IMR-90 (cell line): ENCODE measurements at regions not wholly inside any gene's neighbourhood (a gene's known extent, or its start where the extent isn't known, plus 50 kb on each side); places are given as distances from the start of the nearest gene placed in this dataset.
A peak's percentile ranks its signal among the peaks of the same experiment; 100 is the strongest.

Source experiments
- ATAC-seq: fragments of 200-7000 bp; cut with Tn5 transposase; 2 replicates; pipeline ENCODE4 v1.9.1; 2020; ENCODE audit warnings: low read depth, mild to moderate bottlenecking, moderate library complexity
- BruUV-seq: library from RNA; stranded (reverse); fragments of 400-500 nt; replicated peaks from 2 replicates; lab custom pipeline; 2021; lab: Mats Ljungman, UMichigan
- CTCF ChIA-PET: fragments of 300-600 bp; formaldehyde crosslinking; extraction: SDS; loops from one replicate; lab custom pipeline; 2021; ENCODE audit warnings: antibody characterized with exemption; lab: Yijun Ruan, JAX
- POLR2A ChIA-PET: fragments of 300-600 bp; sonication (Branson Sonifier 250); formaldehyde crosslinking; loops from one replicate; lab custom pipeline; 2022; ENCODE audit warnings: antibody characterized with exemption; ENCODE audit not compliant: unreplicated experiment; lab: Charles Lee
- DNase-seq: peaks from one replicate; pipeline ENCODE4 v3.0.0; 2013
- H2AFZ ChIP-seq: replicated peaks from 2 replicates; pipeline ENCODE3; 2013; ENCODE audit warnings: low read length, mild to moderate bottlenecking; ENCODE audit not compliant: poor library complexity
- H2AK5ac ChIP-seq: 2 replicates; pipeline ENCODE4 v1.6.1; 2013; ENCODE audit warnings: low read depth, low read length, inconsistent platforms
- H2AK9ac ChIP-seq: replicated peaks from 2 replicates; pipeline ENCODE3; 2013; ENCODE audit warnings: mild to moderate bottlenecking, low read depth, low read length, moderate library complexity; ENCODE audit not compliant: poor library complexity
- H2BK120ac ChIP-seq: 2 replicates; pipeline ENCODE4 v1.6.1; 2013; ENCODE audit warnings: low read depth, low read length, inconsistent platforms
- H2BK15ac ChIP-seq: 3 replicates; pipeline ENCODE4 v1.6.1; 2013; ENCODE audit warnings: low read depth, low read length, inconsistent platforms
- H2BK20ac ChIP-seq: 2 replicates; pipeline ENCODE4 v1.6.1; 2013; ENCODE audit warnings: low read depth, mild to moderate bottlenecking, inconsistent platforms, low read length, moderate library complexity
- H2BK5ac ChIP-seq: 2 replicates; pipeline ENCODE4 v1.6.1; 2013; ENCODE audit warnings: mild to moderate bottlenecking, low read depth, low read length, inconsistent platforms; ENCODE audit not compliant: poor library complexity, severe bottlenecking
- H3K14ac ChIP-seq: replicated peaks from 2 replicates; pipeline ENCODE4 v1.6.1; 2013; ENCODE audit warnings: low read depth, low read length, inconsistent platforms
- H3K18ac ChIP-seq: 2 replicates; pipeline ENCODE4 v1.6.1; 2013; ENCODE audit warnings: low read depth, low read length, control low read depth
- H3K23ac ChIP-seq: 2 replicates; pipeline ENCODE4 v1.6.1; 2013; ENCODE audit warnings: low read depth, low read length, inconsistent platforms
- H3K27ac ChIP-seq: 2 replicates; pipeline ENCODE4 v1.5.1; 2013; ENCODE audit warnings: mild to moderate bottlenecking, control low read depth, low read length; ENCODE audit not compliant: insufficient read depth
- H3K27me3 ChIP-seq: 2 replicates; pipeline ENCODE4 v1.6.1; 2013; ENCODE audit warnings: low read length; ENCODE audit not compliant: control insufficient read depth, insufficient read depth
- H3K36me3 ChIP-seq: 2 replicates; pipeline ENCODE4 v1.6.1; 2013; ENCODE audit warnings: low read length, mixed read lengths; ENCODE audit not compliant: control insufficient read depth, insufficient read depth
- H3K4ac ChIP-seq: 2 replicates; pipeline ENCODE4 v1.6.1; 2013; ENCODE audit warnings: low read depth, low read length, inconsistent platforms
- H3K4me1 ChIP-seq: 2 replicates; pipeline ENCODE4 v1.6.1; 2013; ENCODE audit warnings: low read length, mixed read lengths; ENCODE audit not compliant: control insufficient read depth, insufficient read depth
- H3K4me2 ChIP-seq: 2 replicates; pipeline ENCODE4 v1.6.1; 2013; ENCODE audit warnings: low read depth, mild to moderate bottlenecking, control low read depth, low read length, moderate library complexity
- H3K4me3 ChIP-seq: 2 replicates; pipeline ENCODE4 v1.5.1; 2013; ENCODE audit warnings: low read depth, mild to moderate bottlenecking, control low read depth, low read length, moderate library complexity; ENCODE audit not compliant: insufficient read depth
- H3K56ac ChIP-seq: 2 replicates; pipeline ENCODE4 v1.6.1; 2013; ENCODE audit warnings: low read length, inconsistent platforms; ENCODE audit not compliant: insufficient read depth; ENCODE audit errors: extremely low read depth
- H3K79me1 ChIP-seq, 2 experiments: 2 replicates each; pipeline ENCODE4 v1.6.1; 2013; ENCODE audit warnings: low read length in 2 of 2, inconsistent platforms in 1 of 2, low read depth in 1 of 2
- H3K9ac ChIP-seq: 2 replicates; pipeline ENCODE4 v1.6.1; 2013; ENCODE audit warnings: low read depth, low read length, control low read depth
- H3K9me1 ChIP-seq: 2 replicates; pipeline ENCODE4 v1.6.1; 2013; ENCODE audit warnings: low read length, inconsistent platforms; ENCODE audit not compliant: insufficient read depth
- H3K9me3 ChIP-seq: 2 replicates; pipeline ENCODE4 v1.6.1; 2013; ENCODE audit warnings: low read length; ENCODE audit not compliant: control insufficient read depth, insufficient read depth
- H4K20me1 ChIP-seq: 2 replicates; pipeline ENCODE4 v1.6.1; 2013; ENCODE audit warnings: low read length, inconsistent platforms; ENCODE audit not compliant: insufficient read depth
- H4K5ac ChIP-seq: 2 replicates; pipeline ENCODE4 v1.6.1; 2013; ENCODE audit warnings: mild to moderate bottlenecking, low read depth, low read length, control low read depth
- H4K8ac ChIP-seq, 2 experiments: 2 replicates each; pipeline ENCODE4 v1.6.1; 2013; ENCODE audit warnings: low read depth in 2 of 2, low read length in 2 of 2, control low read depth in 1 of 2, inconsistent platforms in 1 of 2
- H4K91ac ChIP-seq: 2 replicates; pipeline ENCODE4 v1.6.1; 2013; ENCODE audit warnings: low read depth, low read length, inconsistent platforms; ENCODE audit not compliant: insufficient read depth
- FOS ChIP-seq: fragments of 150-350 bp; IDR thresholded peaks from 2 replicates; pipeline ENCODE4 v1.6.1; 2016; ENCODE audit warnings: low read depth, low read length
- MXI1 ChIP-seq: IDR thresholded peaks from 2 replicates; pipeline ENCODE4 v1.6.1; 2012; ENCODE audit warnings: low read depth, mild to moderate bottlenecking, low read length, moderate library complexity, borderline replicate concordance
- RFX5 ChIP-seq: IDR thresholded peaks from 2 replicates; pipeline ENCODE4 v1.8.0; 2012; ENCODE audit warnings: low read depth, mild to moderate bottlenecking, low read length, moderate library complexity
- dilution Hi-C: fragments of 300-500 bp; cut with HindIII; formaldehyde crosslinking; loops from one replicate; pipeline ENCODE4 v1.14.3; 2018; ENCODE audit warnings: low sequenced_read_pairs; ENCODE audit not compliant: unreplicated experiment
- in situ Hi-C: fragments of 300-500 bp; cut with MboI; formaldehyde crosslinking; loops from 3 replicates; pipeline ENCODE4 v1.14.3; 2019; ENCODE audit warnings: low sequenced_read_pairs, inconsistent platforms, mixed read lengths
- intact Hi-C: fragments of 100-400 bp; cut with micrococcal nuclease; formaldehyde crosslinking; loops from 2 replicates; pipeline ENCODE4 v1.10.0; 2022
- TF ChIP-seq, protein P1 (sequence below): fragments of 150-350 bp; IDR thresholded peaks from 2 replicates; pipeline ENCODE4 v1.6.1; 2017; ENCODE audit warnings: mild to moderate bottlenecking, antibody characterized with exemption, low read length, low read depth
- TF ChIP-seq, protein P2 (sequence below): fragments of 150-350 bp; IDR thresholded peaks from 2 replicates; pipeline ENCODE4 v1.6.1; 2016; ENCODE audit warnings: low read depth, mild to moderate bottlenecking, low read length, moderate library complexity, borderline replicate concordance
- TF ChIP-seq, protein P3 (sequence below): conservative IDR thresholded peaks from 2 replicates; pipeline ENCODE4 v1.5.1; 2012; ENCODE audit warnings: mild to moderate bottlenecking, low read depth, low read length, improper control_type of control experiment

DNA sequence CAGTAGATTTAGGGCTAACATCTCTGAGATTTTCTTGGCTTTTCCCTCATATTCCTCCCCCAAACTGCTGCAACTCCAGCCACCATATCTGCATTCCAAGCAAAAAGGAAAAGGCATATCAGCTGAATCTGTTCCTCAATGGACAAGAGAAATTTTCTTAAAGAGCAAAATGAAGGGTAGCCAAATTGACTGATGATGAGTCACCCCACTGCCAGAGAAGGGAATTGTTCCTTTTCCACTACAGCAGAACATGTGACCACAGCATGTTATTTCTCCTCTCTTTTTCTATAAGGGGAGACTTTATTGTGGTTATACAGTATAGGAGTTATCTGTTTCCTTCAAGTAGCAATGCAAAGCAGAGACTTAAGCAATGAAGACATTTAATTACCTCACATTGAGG lies 172.5 kb downstream of the MTHFS start:
- in situ Hi-C loops (no loop called here), dilution Hi-C loops (no loop called here), intact Hi-C loops (no loop called here)
- H2BK20ac ChIP-seq, result no peak overlapping the region
- no peak overlapping the region for H3K9ac ChIP-seq
- H2AK9ac ChIP-seq, result no peak overlapping the region
- H2AK5ac ChIP-seq, result no peak overlapping the region
- no peaks in the 10 kb centered on the region for H3K36me3 ChIP-seq
- H3K79me1 ChIP-seq, result no peaks in the 10 kb centered on the region
- no peaks in the 10 kb centered on the region for H3K4me1 ChIP-seq
- H4K5ac ChIP-seq, result no peak overlapping the region
- H3K56ac ChIP-seq, result no peak overlapping the region
- no peak overlapping the region for H3K18ac ChIP-seq
- H2AFZ ChIP-seq, result no peak overlapping the region
- no peak overlapping the region for H2BK5ac ChIP-seq
- ATAC-seq, result no peak
- TF ChIP-seq, protein P1, sequence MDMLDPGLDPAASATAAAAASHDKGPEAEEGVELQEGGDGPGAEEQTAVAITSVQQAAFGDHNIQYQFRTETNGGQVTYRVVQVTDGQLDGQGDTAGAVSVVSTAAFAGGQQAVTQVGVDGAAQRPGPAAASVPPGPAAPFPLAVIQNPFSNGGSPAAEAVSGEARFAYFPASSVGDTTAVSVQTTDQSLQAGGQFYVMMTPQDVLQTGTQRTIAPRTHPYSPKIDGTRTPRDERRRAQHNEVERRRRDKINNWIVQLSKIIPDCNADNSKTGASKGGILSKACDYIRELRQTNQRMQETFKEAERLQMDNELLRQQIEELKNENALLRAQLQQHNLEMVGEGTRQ, result peak; percentile 46; the same call in 1 of the 2 replicates
- TF ChIP-seq, protein P2, sequence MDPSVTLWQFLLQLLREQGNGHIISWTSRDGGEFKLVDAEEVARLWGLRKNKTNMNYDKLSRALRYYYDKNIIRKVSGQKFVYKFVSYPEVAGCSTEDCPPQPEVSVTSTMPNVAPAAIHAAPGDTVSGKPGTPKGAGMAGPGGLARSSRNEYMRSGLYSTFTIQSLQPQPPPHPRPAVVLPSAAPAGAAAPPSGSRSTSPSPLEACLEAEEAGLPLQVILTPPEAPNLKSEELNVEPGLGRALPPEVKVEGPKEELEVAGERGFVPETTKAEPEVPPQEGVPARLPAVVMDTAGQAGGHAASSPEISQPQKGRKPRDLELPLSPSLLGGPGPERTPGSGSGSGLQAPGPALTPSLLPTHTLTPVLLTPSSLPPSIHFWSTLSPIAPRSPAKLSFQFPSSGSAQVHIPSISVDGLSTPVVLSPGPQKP, result no peak
- TF ChIP-seq RFX5, result no peak
- TF ChIP-seq MXI1, result no peak
- TF ChIP-seq, protein P3, sequence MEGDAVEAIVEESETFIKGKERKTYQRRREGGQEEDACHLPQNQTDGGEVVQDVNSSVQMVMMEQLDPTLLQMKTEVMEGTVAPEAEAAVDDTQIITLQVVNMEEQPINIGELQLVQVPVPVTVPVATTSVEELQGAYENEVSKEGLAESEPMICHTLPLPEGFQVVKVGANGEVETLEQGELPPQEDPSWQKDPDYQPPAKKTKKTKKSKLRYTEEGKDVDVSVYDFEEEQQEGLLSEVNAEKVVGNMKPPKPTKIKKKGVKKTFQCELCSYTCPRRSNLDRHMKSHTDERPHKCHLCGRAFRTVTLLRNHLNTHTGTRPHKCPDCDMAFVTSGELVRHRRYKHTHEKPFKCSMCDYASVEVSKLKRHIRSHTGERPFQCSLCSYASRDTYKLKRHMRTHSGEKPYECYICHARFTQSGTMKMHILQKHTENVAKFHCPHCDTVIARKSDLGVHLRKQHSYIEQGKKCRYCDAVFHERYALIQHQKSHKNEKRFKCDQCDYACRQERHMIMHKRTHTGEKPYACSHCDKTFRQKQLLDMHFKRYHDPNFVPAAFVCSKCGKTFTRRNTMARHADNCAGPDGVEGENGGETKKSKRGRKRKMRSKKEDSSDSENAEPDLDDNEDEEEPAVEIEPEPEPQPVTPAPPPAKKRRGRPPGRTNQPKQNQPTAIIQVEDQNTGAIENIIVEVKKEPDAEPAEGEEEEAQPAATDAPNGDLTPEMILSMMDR, result no peak
- peak; percentile 39; the same call in 1 of the 2 replicates for TF ChIP-seq FOS
- no peaks in the 10 kb centered on the region for H3K9me1 ChIP-seq
- no peak overlapping the region for H3K4ac ChIP-seq
- H4K8ac ChIP-seq, result no peak overlapping the region
- H4K91ac ChIP-seq, result no peak overlapping the region
- DNase-seq, result peak; percentile 40
- H2BK120ac ChIP-seq, result no peak overlapping the region
- H3K23ac ChIP-seq, result no peak overlapping the region
- no peak overlapping the region for H3K4me3 ChIP-seq
- H3K9me3 ChIP-seq, result no peaks in the 10 kb centered on the region
- H3K4me2 ChIP-seq, result no peak overlapping the region
- H3K27ac ChIP-seq, result no peak overlapping the region
- no peak overlapping the region for H3K14ac ChIP-seq
- ChIA-PET POLR2A (no interaction called here), CTCF (no interaction called here)
- peaks cover 1% of the 10 kb centered on the region for H3K27me3 ChIP-seq
- BruUV-seq, result no TSS peak
- no peak overlapping the region for H2BK15ac ChIP-seq
- H4K20me1 ChIP-seq, result no peaks in the 10 kb centered on the region
